ENCODE measurements at regions not wholly inside any gene's neighbourhood (a gene's known extent, or its start where the extent isn't known, plus 50 kb on each side); places are given as distances from the start of the nearest gene placed in this dataset.

- ChIA-PET POLR2A (no interaction called here), CTCF (interaction anchor here (0.7 kb wide), 1 partner anchor 1477 kb away, joined by 5 read pairs; no protein-coding TSS in a partner anchor)
- Histone ChIP-seq H3K4me1 (ENCODE audit: control insufficient read depth, insufficient read depth, low read length) (no peaks in the 10 kb centered on the region), H3K36me3 (ENCODE audit: control insufficient read depth, insufficient read depth, low read length) (no peaks in the 10 kb centered on the region), H3K9me3 (ENCODE audit: control insufficient read depth, insufficient read depth, low read depth, low read length) (no peaks in the 10 kb centered on the region; the same call in 1 of the 2 replicates), H3K4me3 (ENCODE audit: low read depth in 2 of 2, low read length in 2 of 2) (no peak overlapping the region), H3K27ac (ENCODE audit: low read length) (no peak overlapping the region), H3K27me3 (ENCODE audit: control insufficient read depth, insufficient read depth, low read length) (no peaks in the 10 kb centered on the region)
- no peak for ATAC-seq
- no TSS peak for BruUV-seq (replicated peaks)
- intact Hi-C loops (cut with micrococcal nuclease; ENCODE audit: unreplicated experiment) (no loop called here), in situ Hi-C loops (cut with HindIII; ENCODE audit: low pct_unique_long_range_greater_than_20kb, low sequenced_read_pairs) (no loop called here)
- TF ChIP-seq POLR2AphosphoS5 (IDR thresholded peaks at IDR 0.05; ENCODE audit: low read depth, low read length): no peak
- no peak for DNase-seq (ENCODE audit: low read depth, low spot score)
Measured at GRCh38 chr2:144748443-144748842, 228.5 kb upstream of the ZEB2 start.

GRCh38 chr2:144747571-144747970 is 227.7 kb upstream of the ZEB2 start:
- Histone ChIP-seq H3K9me3 (ENCODE audit: control insufficient read depth, insufficient read depth, low read depth, low read length) (no peaks in the 10 kb centered on the region; the same call in 1 of the 2 replicates), H3K4me3 (ENCODE audit: low read depth in 2 of 2, low read length in 2 of 2) (no peak overlapping the region), H3K27me3 (ENCODE audit: control insufficient read depth, insufficient read depth, low read length) (no peaks in the 10 kb centered on the region), H3K4me1 (ENCODE audit: control insufficient read depth, insufficient read depth, low read length) (no peaks in the 10 kb centered on the region), H3K27ac (ENCODE audit: low read length) (no peak overlapping the region), H3K36me3 (ENCODE audit: control insufficient read depth, insufficient read depth, low read length) (no peaks in the 10 kb centered on the region)
- no TSS peak for BruUV-seq (replicated peaks)
- CTCF ChIA-PET: no interaction called here
- intact Hi-C loops (cut with micrococcal nuclease; ENCODE audit: unreplicated experiment) (no loop called here), in situ Hi-C loops (cut with HindIII; ENCODE audit: low pct_unique_long_range_greater_than_20kb, low sequenced_read_pairs) (no loop called here)
- TF ChIP-seq REST (IDR thresholded peaks at IDR 0.05; ENCODE audit: insufficient read depth in 1 of 2, low read depth in 2 of 2, low read length in 1 of 2): no peak
- no peak for TF ChIP-seq CTCF (IDR thresholded peaks at IDR 0.05)
- no peak for TF ChIP-seq TCF7L2 (IDR thresholded peaks at IDR 0.05; ENCODE audit: low read depth, low read length)
- TF ChIP-seq POLR2AphosphoS5 (IDR thresholded peaks at IDR 0.05; ENCODE audit: low read depth, low read length): no peak
- TF ChIP-seq SIN3A (IDR thresholded peaks at IDR 0.05; ENCODE audit: borderline replicate concordance, insufficient read depth, low read depth, low read length): no peak
- POLR2A ChIA-PET: no interaction called here
- ATAC-seq: no peak
- no peak for DNase-seq (ENCODE audit: low read depth, low spot score)

GRCh38 chr2:144745424-144745823 is 225.5 kb upstream of the ZEB2 start:
- CTCF ChIA-PET: no interaction called here
- Histone ChIP-seq H3K9me3 (ENCODE audit: control insufficient read depth, insufficient read depth, low read depth, low read length) (no peaks in the 10 kb centered on the region; the same call in 1 of the 2 replicates), H3K27me3 (ENCODE audit: control insufficient read depth, insufficient read depth, low read length) (no peaks in the 10 kb centered on the region), H3K4me3 (ENCODE audit: low read depth in 2 of 2, low read length in 2 of 2) (no peak overlapping the region), H3K36me3 (ENCODE audit: control insufficient read depth, insufficient read depth, low read length) (no peaks in the 10 kb centered on the region), H3K4me1 (ENCODE audit: control insufficient read depth, insufficient read depth, low read length) (no peaks in the 10 kb centered on the region), H3K27ac (ENCODE audit: low read length) (no peak overlapping the region)
- POLR2A ChIA-PET: no interaction called here
- BruUV-seq (replicated peaks): no TSS peak
- DNase-seq (ENCODE audit: low read depth, low spot score) (no peak), ATAC-seq (no peak)
- TF ChIP-seq SIN3A (IDR thresholded peaks at IDR 0.05; ENCODE audit: borderline replicate concordance, insufficient read depth, low read depth, low read length) (no peak), REST (IDR thresholded peaks at IDR 0.05; ENCODE audit: insufficient read depth in 1 of 2, low read depth in 2 of 2, low read length in 1 of 2) (no peak), POLR2AphosphoS5 (IDR thresholded peaks at IDR 0.05; ENCODE audit: low read depth, low read length) (no peak), CTCF (IDR thresholded peaks at IDR 0.05) (no peak), TCF7L2 (IDR thresholded peaks at IDR 0.05; ENCODE audit: low read depth, low read length) (no peak)
- intact Hi-C loops (cut with micrococcal nuclease; ENCODE audit: unreplicated experiment) (no loop called here), in situ Hi-C loops (cut with HindIII; ENCODE audit: low pct_unique_long_range_greater_than_20kb, low sequenced_read_pairs) (no loop called here)
